HFF-Myc (cell line): ENCODE measurements at regions not wholly inside any gene's neighbourhood (a gene's known extent, or its start where the extent isn't known, plus 50 kb on each side); places are given as distances from the start of the nearest gene placed in this dataset.

Experiments used
- DNase-seq: peaks from one replicate; pipeline ENCODE4 v3.0.0-alpha.2; 2011; ENCODE audit warnings: low read depth; ENCODE audit errors: extremely low read depth
- H3K4me3 ChIP-seq: replicated peaks from 2 replicates; pipeline ENCODE4 v1.5.1; 2011; ENCODE audit warnings: low read depth, mild to moderate bottlenecking, control low read depth, low read length
- CTCF ChIP-seq: IDR thresholded peaks from 2 replicates; pipeline ENCODE4 v1.5.1; 2012; ENCODE audit warnings: mild to moderate bottlenecking, low read depth, low read length, control low read depth; ENCODE audit errors: missing control alignments

GRCh38 chr5:33273985-33274384 lies 166.8 kb upstream of the TARS1 start:
- DNase-seq, result no peak
- TF ChIP-seq CTCF, result no peak
- no peak overlapping the region for H3K4me3 ChIP-seq

GRCh38 chr5:33275391-33275790 lies 165.4 kb upstream of the TARS1 start:
- DNase-seq, result no peak
- TF ChIP-seq CTCF, result no peak

GRCh38 chr5:33275921-33276627 lies 164.7 kb upstream of the TARS1 start:
- no peak for TF ChIP-seq CTCF
- DNase-seq, result no peak
- no peak overlapping the region for H3K4me3 ChIP-seq

More at GRCh38 chr5:33275391-33275790, 165.4 kb upstream of the TARS1 start:
- H3K4me3 ChIP-seq, result no peak overlapping the region

- TF ChIP-seq CTCF, result no peak
- no peak for DNase-seq
Measured at GRCh38 chr5:33276628-33276950, 164.2 kb upstream of the TARS1 start.

GRCh38 chr5:33277061-33277650 lies 163.6 kb upstream of the TARS1 start:
- DNase-seq, result no peak
- no peak overlapping the region for H3K4me3 ChIP-seq
- no peak for TF ChIP-seq CTCF

More at GRCh38 chr5:33276628-33276950, 164.2 kb upstream of the TARS1 start:
- no peak overlapping the region for H3K4me3 ChIP-seq

GRCh38 chr5:33281431-33281843 lies 159.3 kb upstream of the TARS1 start:
- no peak for TF ChIP-seq CTCF
- no peak for DNase-seq
- H3K4me3 ChIP-seq, result no peak overlapping the region
